ENCODE measurements at regions not wholly inside any gene's neighbourhood (a gene's known extent, or its start where the extent isn't known, plus 50 kb on each side); places are given as distances from the start of the nearest gene placed in this dataset.

DNA sequence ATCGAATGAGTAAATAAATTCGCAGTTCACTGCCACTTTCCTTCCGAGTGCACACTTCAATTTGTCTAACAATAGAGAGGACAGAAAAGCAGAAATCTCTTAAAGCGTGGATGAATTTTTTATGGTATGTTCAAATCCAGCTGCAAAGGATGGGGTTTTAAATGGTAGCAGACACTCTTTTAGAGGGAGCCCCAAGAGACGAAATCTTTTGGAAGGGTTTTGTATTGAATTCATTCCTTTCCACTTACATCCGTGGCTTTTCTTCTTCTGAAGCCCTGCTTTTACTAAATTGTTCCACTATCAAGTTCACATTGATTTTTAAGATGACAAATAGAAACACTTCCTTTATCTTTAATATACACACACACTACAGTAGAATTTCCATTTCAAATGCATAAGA is 680.7 kb downstream of the NR4A2 start:
- no peak for ATAC-seq
- Histone ChIP-seq H3K9me3 (no peaks in the 10 kb centered on the region), H3K27ac (no peak overlapping the region), H3K27me3 (no peaks in the 10 kb centered on the region), H3K4me1 (no peaks in the 10 kb centered on the region), H3K36me3 (no peaks in the 10 kb centered on the region), H3K4me3 (no peak overlapping the region)
- 47 to 67% methylated on average over 6 of the region's 6 CpGs for WGBS, 2 donors (ENCODE audit: low coverage in 1 of 2)
- no peak for TF ChIP-seq CTCF (IDR thresholded peaks at IDR 0.05)
- TF ChIP-seq POLR2A (IDR thresholded peaks at IDR 0.05) = no peak
- TF ChIP-seq POLR2AphosphoS5 (IDR thresholded peaks at IDR 0.05) = no peak
- TF ChIP-seq EP300 (IDR thresholded peaks at IDR 0.05) = no peak

DNA sequence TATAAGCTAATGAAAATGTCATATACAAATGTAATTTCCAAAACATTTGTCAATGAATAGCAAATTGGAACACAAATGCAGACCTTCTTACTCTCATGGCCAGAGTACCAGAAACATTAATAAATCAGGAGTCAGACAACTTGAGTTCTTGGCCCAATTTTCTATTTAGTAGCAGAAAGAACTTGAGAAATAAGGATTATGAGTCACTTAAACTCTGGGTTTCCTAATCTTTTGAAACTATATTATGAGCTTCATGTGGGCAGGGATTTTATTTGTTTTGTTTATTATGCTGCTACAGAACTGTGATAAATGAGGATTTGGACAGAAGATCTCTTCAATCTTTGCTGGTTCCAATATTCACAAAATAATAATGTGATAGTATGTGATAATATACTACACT is 686.7 kb downstream of the NR4A2 start:
- Histone ChIP-seq H3K27ac (no peak overlapping the region), H3K36me3 (no peaks in the 10 kb centered on the region), H3K9me3 (no peaks in the 10 kb centered on the region), H3K4me3 (no peak overlapping the region), H3K27me3 (no peaks in the 10 kb centered on the region), H3K4me1 (no peaks in the 10 kb centered on the region)
- TF ChIP-seq CTCF (IDR thresholded peaks at IDR 0.05) (no peak), EP300 (IDR thresholded peaks at IDR 0.05) (no peak), POLR2AphosphoS5 (IDR thresholded peaks at IDR 0.05) (no peak), POLR2A (IDR thresholded peaks at IDR 0.05) (no peak)
- ATAC-seq = no peak

GRCh38 chr2:155643056-155643775 is 689.3 kb downstream of the NR4A2 start:
- no peak overlapping the region for H3K27ac ChIP-seq
- H3K36me3 ChIP-seq = no peaks in the 10 kb centered on the region
- WGBS, 2 donors (ENCODE audit: low coverage in 1 of 2) = 56 to 61% methylated on average over 2 of the region's 2 CpGs
- H3K4me3 ChIP-seq = no peak overlapping the region
- no peak for ATAC-seq
- TF ChIP-seq EP300 (IDR thresholded peaks at IDR 0.05) (no peak), POLR2AphosphoS5 (IDR thresholded peaks at IDR 0.05) (no peak), POLR2A (IDR thresholded peaks at IDR 0.05) (no peak), CTCF (IDR thresholded peaks at IDR 0.05) (no peak)
- H3K4me1 ChIP-seq = no peaks in the 10 kb centered on the region
- H3K27me3 ChIP-seq = no peaks in the 10 kb centered on the region
- H3K9me3 ChIP-seq = no peaks in the 10 kb centered on the region

DNA sequence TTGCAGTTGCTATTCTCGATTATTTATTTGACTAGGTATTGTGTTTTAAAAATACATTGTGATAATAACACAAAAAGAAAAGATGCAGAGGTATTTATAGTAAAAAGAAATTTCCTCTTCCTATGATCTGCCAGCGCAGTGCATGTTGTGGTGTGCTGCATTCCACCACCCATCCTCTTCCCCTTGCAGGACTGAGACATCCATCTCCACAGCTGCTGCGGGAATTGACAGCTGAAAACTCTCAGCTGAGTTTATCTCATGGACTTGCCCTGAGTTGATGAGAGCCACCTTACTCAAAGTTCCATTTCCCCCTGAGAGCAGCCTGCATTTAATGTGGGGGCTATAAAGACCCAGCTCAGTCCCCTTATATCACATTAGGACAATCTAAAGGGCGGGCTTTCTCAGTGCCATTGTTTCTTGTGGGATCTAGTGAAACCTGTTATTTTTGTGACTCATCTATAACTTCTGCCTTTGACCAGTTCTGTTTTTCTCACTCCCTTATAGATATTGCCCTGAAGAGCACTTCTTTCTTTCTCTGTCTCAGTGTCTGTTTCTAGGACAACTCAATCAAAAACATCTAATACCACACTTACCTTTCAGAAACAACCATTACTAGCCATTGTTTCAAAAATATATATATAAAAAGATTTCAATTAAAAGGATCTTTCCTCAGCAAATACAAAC is 698.5 kb downstream of the NR4A2 start:
- no peak overlapping the region for H3K4me3 ChIP-seq
- H3K9me3 ChIP-seq = no peaks in the 10 kb centered on the region
- WGBS, 2 donors (ENCODE audit: low coverage in 1 of 2) = 28% methylated on average over 4 of the region's 4 CpGs; no CpG with 5 or more reads in 1 of the 2 donors
- no peak for ATAC-seq
- H3K36me3 ChIP-seq = no peaks in the 10 kb centered on the region
- TF ChIP-seq CTCF (IDR thresholded peaks at IDR 0.05) (no peak), POLR2AphosphoS5 (IDR thresholded peaks at IDR 0.05) (no peak), EP300 (IDR thresholded peaks at IDR 0.05) (no peak), POLR2A (IDR thresholded peaks at IDR 0.05) (no peak)
- no peak overlapping the region for H3K27ac ChIP-seq
- H3K27me3 ChIP-seq = no peaks in the 10 kb centered on the region
- H3K4me1 ChIP-seq = no peaks in the 10 kb centered on the region

Measured in gastroesophageal sphincter (tissue), 4 donors.